ENCODE measurements at regions not wholly inside any gene's neighbourhood (a gene's known extent, or its start where the extent isn't known, plus 50 kb on each side); places are given as distances from the start of the nearest gene placed in this dataset.

GRCh38 chr14:71566276-71566675, 366.0 kb upstream of the RGS6 start:
- TF ChIP-seq CTCF (IDR thresholded peaks at IDR 0.05; ENCODE audit: low read length) (no peak), EZH2 (IDR thresholded peaks at IDR 0.05; ENCODE audit: borderline replicate concordance, low read length) (no peak)

Data from OCI-LY1 (cell line).